Rectal smooth muscle tissue (tissue), 1 donor: ENCODE measurements at regions not wholly inside any gene's neighbourhood (a gene's known extent, or its start where the extent isn't known, plus 50 kb on each side); places are given as distances from the start of the nearest gene placed in this dataset.
"Not testable (repeated sequence)": the region's sequence is repeated elsewhere in the genome, so short reads cannot be mapped to it uniquely, and the experiment has no call there.

Experiments used
- H3K27ac ChIP-seq: one replicate; pipeline ENCODE4 v1.7.0; 2013; ENCODE audit warnings: low read depth, low read length, inconsistent platforms
- H3K27me3 ChIP-seq: one replicate; pipeline ENCODE4 v1.7.0; 2013; ENCODE audit warnings: low read length; ENCODE audit not compliant: control insufficient read depth, insufficient read depth
- H3K36me3 ChIP-seq: one replicate; pipeline ENCODE4 v1.7.0; 2013; ENCODE audit warnings: low read length; ENCODE audit not compliant: control insufficient read depth, insufficient read depth
- H3K4me1 ChIP-seq: one replicate; pipeline ENCODE4 v1.7.0; 2013; ENCODE audit warnings: low read length; ENCODE audit not compliant: control insufficient read depth, insufficient read depth
- H3K4me3 ChIP-seq: one replicate; pipeline ENCODE4 v1.7.0; 2013; ENCODE audit warnings: low read length
- H3K9ac ChIP-seq: one replicate; pipeline ENCODE4 v1.7.0; 2013; ENCODE audit warnings: low read length

DNA sequence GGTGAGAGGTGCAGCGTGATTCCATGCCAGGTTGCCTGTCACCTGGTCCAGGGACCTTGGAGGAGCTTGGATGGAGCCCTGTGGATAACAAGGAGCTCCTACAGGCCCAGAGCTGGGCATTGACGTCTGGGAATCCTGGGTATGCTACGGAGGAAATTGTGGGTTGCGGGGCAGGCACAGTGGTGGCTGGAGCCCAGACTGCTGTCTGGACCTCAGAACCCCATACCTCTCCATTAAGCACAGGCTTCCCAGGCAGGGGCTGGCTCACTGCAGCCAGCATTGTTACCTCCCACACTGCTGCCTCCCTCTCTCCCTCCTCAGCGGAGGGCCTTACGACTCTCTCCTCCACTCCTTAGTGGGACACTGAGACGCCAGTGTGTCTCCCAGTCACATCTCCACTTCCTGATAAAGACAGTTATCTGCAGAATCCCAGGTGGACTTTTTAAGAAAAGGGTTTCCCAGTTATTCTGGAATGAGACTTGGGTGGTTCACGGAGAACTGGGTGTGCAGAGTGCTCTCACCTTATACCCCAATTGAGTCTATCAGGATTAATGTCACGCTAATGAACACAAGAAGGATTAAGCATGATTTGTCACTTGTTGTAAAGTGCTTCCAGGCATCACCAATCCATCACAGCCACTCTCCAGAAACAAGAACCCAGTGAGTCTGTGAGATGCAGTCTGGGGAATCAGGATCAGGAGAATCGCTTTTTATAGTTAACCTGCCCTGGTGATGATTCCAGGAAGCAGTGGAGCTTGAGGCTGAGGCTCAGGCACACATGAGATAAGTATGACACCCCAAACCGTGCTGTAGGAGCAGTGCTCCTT, 309.4 kb downstream of the RPS24 start:
- Histone ChIP-seq H3K9ac (no peak overlapping the region), H3K4me3 (no peak overlapping the region), H3K36me3 (no peaks in the 10 kb centered on the region), H3K4me1 (no peaks in the 10 kb centered on the region), H3K27ac (no peak overlapping the region), H3K27me3 (no peaks in the 10 kb centered on the region)

DNA sequence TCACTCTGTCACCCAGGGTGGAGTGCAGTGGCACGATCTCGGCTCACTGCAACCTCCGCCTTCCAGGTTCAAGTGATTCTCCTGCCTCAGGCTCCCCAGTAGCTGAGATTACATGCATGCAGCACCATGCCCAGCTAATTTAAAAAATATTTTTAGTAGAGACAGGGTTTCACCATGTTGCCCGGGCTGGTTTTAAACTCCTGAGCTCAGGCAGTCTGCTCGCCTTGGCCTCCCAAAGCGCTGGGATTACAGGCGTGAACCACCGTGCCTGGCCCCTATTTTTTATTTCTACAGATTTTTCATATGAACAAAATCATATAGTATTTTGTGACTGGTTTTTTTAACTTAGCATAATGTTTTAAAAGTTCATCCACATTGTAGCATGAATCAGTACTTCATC, 310.6 kb downstream of the RPS24 start:
- H3K27ac ChIP-seq, H3K27me3 ChIP-seq, H3K4me3 ChIP-seq, H3K4me1 ChIP-seq, H3K9ac ChIP-seq, H3K36me3 ChIP-seq: not testable (repeated sequence)

- H3K27ac ChIP-seq, H3K4me1 ChIP-seq, H3K27me3 ChIP-seq, H3K36me3 ChIP-seq, H3K9ac ChIP-seq, H3K4me3 ChIP-seq: not testable (repeated sequence)
Measured at GRCh38 chr10:78345515-78345914, 311.9 kb downstream of the RPS24 start.

DNA sequence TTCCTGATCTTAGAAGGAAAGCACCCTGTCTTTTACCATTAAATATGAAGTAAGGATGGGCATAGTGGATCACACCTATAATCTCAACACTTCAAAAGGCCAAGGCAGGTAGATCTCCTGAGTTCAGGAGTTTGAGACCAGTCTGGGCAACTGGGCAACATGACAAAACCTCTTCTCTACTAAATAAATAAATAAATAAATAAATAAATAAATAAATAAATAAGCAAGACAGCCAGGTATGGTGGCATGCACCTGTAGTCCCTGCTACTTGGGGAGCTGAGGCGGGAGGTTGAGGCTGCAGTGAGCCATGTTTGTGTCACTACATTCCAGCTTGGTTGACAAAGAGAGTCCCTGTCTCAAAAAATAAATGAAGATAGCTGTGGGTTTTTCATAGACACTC, 313.1 kb downstream of the RPS24 start:
- Histone ChIP-seq H3K4me3 (no peak overlapping the region), H3K27ac (no peak overlapping the region), H3K36me3 (no peaks in the 10 kb centered on the region), H3K4me1 (no peaks in the 10 kb centered on the region), H3K27me3 (no peaks in the 10 kb centered on the region), H3K9ac (no peak overlapping the region)

DNA sequence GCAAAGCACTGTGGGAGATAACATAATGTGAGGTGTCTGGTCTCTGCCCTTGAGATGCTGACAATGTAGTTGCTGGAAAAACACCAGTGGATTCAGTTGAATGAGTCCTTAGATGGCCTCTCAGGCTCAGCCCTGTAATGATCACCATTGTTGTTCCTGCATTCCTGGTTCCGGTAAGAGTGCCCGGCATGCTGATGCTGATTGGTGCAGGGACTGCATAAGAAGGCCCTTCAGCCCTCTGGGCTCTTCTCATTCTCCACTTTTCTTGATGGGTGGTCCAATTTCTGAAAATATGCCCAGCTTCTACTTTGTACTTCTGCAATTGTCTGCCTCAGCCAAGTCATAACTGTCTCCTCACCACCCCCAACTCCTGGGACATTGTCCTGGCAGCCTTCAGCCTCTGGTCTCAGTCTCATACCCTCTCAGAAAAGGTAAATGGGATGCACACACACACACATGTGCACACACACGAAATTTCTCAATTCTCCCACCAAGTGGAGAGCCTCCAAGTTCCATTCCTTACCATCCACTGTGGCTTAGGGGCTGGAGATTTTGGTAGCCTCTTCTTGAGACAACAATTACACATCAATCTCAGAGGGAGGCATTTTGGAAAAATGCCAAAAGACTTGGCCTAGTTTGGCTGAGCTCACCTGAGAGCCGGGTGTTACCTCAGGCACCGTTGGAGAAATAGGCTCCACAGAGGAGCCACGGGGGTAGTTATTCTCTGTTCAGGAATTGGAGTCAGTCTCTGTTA, 314.9 kb downstream of the RPS24 start:
- Histone ChIP-seq H3K36me3 (no peaks in the 10 kb centered on the region), H3K4me1 (no peaks in the 10 kb centered on the region), H3K27me3 (no peaks in the 10 kb centered on the region), H3K9ac (no peak overlapping the region), H3K27ac (no peak overlapping the region), H3K4me3 (no peak overlapping the region)

GRCh38 chr10:78349165-78349516, 315.5 kb downstream of the RPS24 start:
- Histone ChIP-seq H3K27ac (no peak overlapping the region), H3K9ac (no peak overlapping the region), H3K27me3 (no peaks in the 10 kb centered on the region), H3K4me1 (no peaks in the 10 kb centered on the region), H3K4me3 (no peak overlapping the region), H3K36me3 (no peaks in the 10 kb centered on the region)

- Histone ChIP-seq H3K27ac (no peak overlapping the region), H3K27me3 (no peaks in the 10 kb centered on the region), H3K36me3 (no peaks in the 10 kb centered on the region)
Measured at GRCh38 chr10:78349911-78350663, 316.4 kb downstream of the RPS24 start.

GRCh38 chr10:78351283-78351682, 317.6 kb downstream of the RPS24 start:
- no peak overlapping the region for H3K9ac ChIP-seq
- H3K36me3 ChIP-seq = no peaks in the 10 kb centered on the region
- H3K4me3 ChIP-seq = no peak overlapping the region
- H3K27ac ChIP-seq = no peak overlapping the region
- no peaks in the 10 kb centered on the region for H3K4me1 ChIP-seq
- H3K27me3 ChIP-seq = no peaks in the 10 kb centered on the region

More at GRCh38 chr10:78349911-78350663, 316.4 kb downstream of the RPS24 start:
- H3K9ac ChIP-seq = no peak overlapping the region
- no peaks in the 10 kb centered on the region for H3K4me1 ChIP-seq
- H3K4me3 ChIP-seq = no peak overlapping the region

GRCh38 chr10:78351809-78352208, 318.1 kb downstream of the RPS24 start:
- Histone ChIP-seq H3K9ac (no peak overlapping the region), H3K27ac (no peak overlapping the region), H3K4me3 (no peak overlapping the region)

GRCh38 chr10:78353636-78354035, 320.0 kb downstream of the RPS24 start:
- Histone ChIP-seq H3K9ac (no peak overlapping the region), H3K27ac (no peak overlapping the region), H3K4me1 (peaks cover 9% of the 10 kb centered on the region), H3K4me3 (no peak overlapping the region), H3K27me3 (no peaks in the 10 kb centered on the region), H3K36me3 (no peaks in the 10 kb centered on the region)

More at GRCh38 chr10:78351809-78352208, 318.1 kb downstream of the RPS24 start:
- Histone ChIP-seq H3K4me1 (no peaks in the 10 kb centered on the region), H3K27me3 (no peaks in the 10 kb centered on the region), H3K36me3 (no peaks in the 10 kb centered on the region)

DNA sequence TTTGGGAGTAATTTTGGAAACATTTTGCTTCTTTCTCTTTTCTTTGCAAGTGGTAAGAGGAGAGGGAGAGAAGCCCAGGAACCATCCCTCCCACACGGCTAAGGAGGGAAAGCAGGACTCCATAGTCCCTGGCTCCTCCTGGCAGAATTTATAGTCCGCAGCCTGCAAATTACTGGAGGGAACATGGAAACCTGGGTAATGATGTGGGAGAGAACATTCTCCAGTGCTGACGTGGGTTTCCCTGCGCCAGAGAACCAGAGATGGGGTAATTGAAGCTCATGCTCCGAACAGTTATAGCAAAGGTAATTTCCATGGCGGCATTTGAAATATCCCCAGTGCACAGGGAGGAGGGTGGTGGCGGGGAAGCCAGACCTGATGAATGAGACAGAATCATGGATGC, 320.4 kb downstream of the RPS24 start:
- no peak overlapping the region for H3K9ac ChIP-seq
- H3K27me3 ChIP-seq = no peaks in the 10 kb centered on the region
- H3K27ac ChIP-seq = no peak overlapping the region
- H3K4me3 ChIP-seq = no peak overlapping the region
- H3K4me1 ChIP-seq = peaks cover 10% of the 10 kb centered on the region
- no peaks in the 10 kb centered on the region for H3K36me3 ChIP-seq

DNA sequence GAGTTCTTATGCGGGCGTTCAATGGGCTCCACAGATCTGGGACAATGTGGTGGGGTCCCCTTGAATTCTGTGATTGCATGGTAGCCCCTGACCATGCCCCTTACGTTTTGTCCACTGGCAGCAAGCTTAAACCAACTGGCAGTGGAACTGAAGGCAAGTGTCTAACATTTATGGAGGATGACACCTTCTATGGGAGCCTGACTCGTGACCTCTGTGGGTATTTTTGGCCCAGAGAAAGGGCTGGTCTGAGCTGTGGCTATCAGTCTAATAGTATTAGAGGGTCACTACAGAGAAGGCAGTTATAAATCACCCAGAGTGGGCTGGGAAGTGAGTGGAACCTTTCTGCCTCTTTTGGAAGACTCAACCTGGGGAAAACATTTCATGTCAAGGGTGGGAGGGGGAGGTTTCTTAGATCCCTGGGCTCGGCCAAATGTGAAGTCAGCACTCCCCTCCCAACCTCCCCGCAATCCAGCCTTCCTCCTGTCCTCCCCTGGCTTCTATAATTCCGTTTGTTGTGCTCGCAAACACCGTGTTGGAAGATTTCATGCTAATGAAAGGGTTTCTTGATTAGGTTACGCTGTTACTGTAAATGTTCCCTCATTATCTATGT, 322.7 kb downstream of the RPS24 start:
- Histone ChIP-seq H3K4me1 (peaks cover 15% of the 10 kb centered on the region), H3K4me3 (no peak overlapping the region), H3K27me3 (no peaks in the 10 kb centered on the region), H3K27ac (no peak overlapping the region), H3K9ac (no peak overlapping the region), H3K36me3 (no peaks in the 10 kb centered on the region)
